ENCODE measurements at regions not wholly inside any gene's neighbourhood (a gene's known extent, or its start where the extent isn't known, plus 50 kb on each side); places are given as distances from the start of the nearest gene placed in this dataset.

DNA sequence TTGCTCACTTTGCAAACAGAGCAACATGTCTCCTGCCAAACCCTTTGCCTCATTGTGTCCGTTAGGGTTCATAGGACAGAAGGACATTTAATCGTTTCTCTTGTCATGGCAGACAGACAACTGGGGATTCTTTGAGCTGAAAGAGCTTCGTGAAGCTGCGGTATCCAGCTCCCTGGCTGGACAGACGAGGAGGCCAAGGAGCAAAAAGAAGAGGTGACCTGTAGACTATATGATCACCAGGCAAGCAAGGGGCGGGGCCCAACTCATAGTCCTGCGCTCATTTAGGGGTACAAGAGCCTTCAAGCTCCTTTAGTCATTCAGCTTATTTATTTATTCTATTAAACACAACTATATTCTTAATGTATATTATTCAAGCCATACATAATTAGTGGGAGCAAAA lies 66.8 kb upstream of the VRK1 start:
- TF ChIP-seq, protein P1, sequence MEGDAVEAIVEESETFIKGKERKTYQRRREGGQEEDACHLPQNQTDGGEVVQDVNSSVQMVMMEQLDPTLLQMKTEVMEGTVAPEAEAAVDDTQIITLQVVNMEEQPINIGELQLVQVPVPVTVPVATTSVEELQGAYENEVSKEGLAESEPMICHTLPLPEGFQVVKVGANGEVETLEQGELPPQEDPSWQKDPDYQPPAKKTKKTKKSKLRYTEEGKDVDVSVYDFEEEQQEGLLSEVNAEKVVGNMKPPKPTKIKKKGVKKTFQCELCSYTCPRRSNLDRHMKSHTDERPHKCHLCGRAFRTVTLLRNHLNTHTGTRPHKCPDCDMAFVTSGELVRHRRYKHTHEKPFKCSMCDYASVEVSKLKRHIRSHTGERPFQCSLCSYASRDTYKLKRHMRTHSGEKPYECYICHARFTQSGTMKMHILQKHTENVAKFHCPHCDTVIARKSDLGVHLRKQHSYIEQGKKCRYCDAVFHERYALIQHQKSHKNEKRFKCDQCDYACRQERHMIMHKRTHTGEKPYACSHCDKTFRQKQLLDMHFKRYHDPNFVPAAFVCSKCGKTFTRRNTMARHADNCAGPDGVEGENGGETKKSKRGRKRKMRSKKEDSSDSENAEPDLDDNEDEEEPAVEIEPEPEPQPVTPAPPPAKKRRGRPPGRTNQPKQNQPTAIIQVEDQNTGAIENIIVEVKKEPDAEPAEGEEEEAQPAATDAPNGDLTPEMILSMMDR (IDR thresholded peaks at IDR 0.05) = no peak
- TF ChIP-seq ZFX (IDR thresholded peaks at IDR 0.05; ENCODE audit: borderline replicate concordance) = no peak

Measured in 22Rv1 (cell line).